Cerebellar cortex (tissue), 1 donor: ENCODE measurements at regions not wholly inside any gene's neighbourhood (a gene's known extent, or its start where the extent isn't known, plus 50 kb on each side); places are given as distances from the start of the nearest gene placed in this dataset.

ENCODE experiments used
- DNase-seq: peaks from one replicate; pipeline ENCODE4 v3.0.0-alpha.2; 2015; ENCODE audit warnings: low spot score

- no peak for DNase-seq
Measured at GRCh38 chr1:229209816-229210215, 61.1 kb upstream of the RAB4A start.

GRCh38 chr1:229210844-229211243 lies 60.1 kb upstream of the RAB4A start:
- no peak for DNase-seq

GRCh38 chr1:229213797-229214196 lies 57.1 kb upstream of the RAB4A start:
- DNase-seq: no peak

GRCh38 chr1:229217716-229218115 lies 53.2 kb upstream of the RAB4A start:
- no peak for DNase-seq

- no peak for DNase-seq
Measured at GRCh38 chr1:229218612-229219025, 52.3 kb upstream of the RAB4A start.

- DNase-seq: no peak
Measured at GRCh38 chr1:229220163-229220846, 50.6 kb upstream of the RAB4A start.

GRCh38 chr1:229221106-229222019 lies 49.5 kb upstream of the RAB4A start:
- DNase-seq: no peak
